HPDE6-E6E7 (cell line): ENCODE measurements at regions not wholly inside any gene's neighbourhood (a gene's known extent, or its start where the extent isn't known, plus 50 kb on each side); places are given as distances from the start of the nearest gene placed in this dataset.

Source experiments
- DNase-seq: peaks from one replicate; pipeline ENCODE4 v3.0.0; 2011; ENCODE audit warnings: missing footprints; ENCODE audit errors: extremely low spot score

- DNase-seq: no peak
Observed at GRCh38 chr2:12254280-12254860, 462.4 kb upstream of the TRIB2 start.

- DNase-seq: no peak
Observed at GRCh38 chr2:12256206-12256605, 460.5 kb upstream of the TRIB2 start.

- no peak for DNase-seq
Observed at GRCh38 chr2:12257476-12257875, 459.3 kb upstream of the TRIB2 start.

GRCh38 chr2:12259493-12259892 is 457.2 kb upstream of the TRIB2 start:
- DNase-seq: no peak

- no peak for DNase-seq
Observed at GRCh38 chr2:12261986-12262680, 454.6 kb upstream of the TRIB2 start.

GRCh38 chr2:12262681-12263436 is 453.9 kb upstream of the TRIB2 start:
- DNase-seq: no peak

GRCh38 chr2:12263730-12264129 is 453.0 kb upstream of the TRIB2 start:
- DNase-seq: no peak

GRCh38 chr2:12264146-12264545 is 452.6 kb upstream of the TRIB2 start:
- no peak for DNase-seq

- no peak for DNase-seq
Observed at GRCh38 chr2:12265646-12266045, 451.1 kb upstream of the TRIB2 start.

GRCh38 chr2:12267042-12267441 is 449.7 kb upstream of the TRIB2 start:
- DNase-seq: no peak

GRCh38 chr2:12269041-12269972 is 447.4 kb upstream of the TRIB2 start:
- DNase-seq: no peak

GRCh38 chr2:12270876-12271588 is 445.7 kb upstream of the TRIB2 start:
- no peak for DNase-seq

GRCh38 chr2:12271589-12271984 is 445.1 kb upstream of the TRIB2 start:
- DNase-seq: no peak

GRCh38 chr2:12273111-12273510 is 443.6 kb upstream of the TRIB2 start:
- DNase-seq: no peak

GRCh38 chr2:12274591-12274990 is 442.1 kb upstream of the TRIB2 start:
- DNase-seq: no peak

GRCh38 chr2:12277241-12278034 is 439.3 kb upstream of the TRIB2 start:
- no peak for DNase-seq

- no peak for DNase-seq
Observed at GRCh38 chr2:12278217-12278750, 438.5 kb upstream of the TRIB2 start.

GRCh38 chr2:12282780-12283695 is 433.7 kb upstream of the TRIB2 start:
- DNase-seq: no peak

GRCh38 chr2:12284037-12284436 is 432.7 kb upstream of the TRIB2 start:
- no peak for DNase-seq
